Iris pigment epithelial cell (primary cell): ENCODE measurements at regions not wholly inside any gene's neighbourhood (a gene's known extent, or its start where the extent isn't known, plus 50 kb on each side); places are given as distances from the start of the nearest gene placed in this dataset.

ENCODE experiments used
- DNase-seq: peaks from one replicate; pipeline ENCODE4 v3.0.0-alpha.2; 2011; ENCODE audit warnings: low read depth

- DNase-seq, result peak; percentile 78
Measured at GRCh38 chr6:168968228-168968627, 285.4 kb downstream of the THBS2 start.

GRCh38 chr6:168967281-168967925 lies 286.2 kb downstream of the THBS2 start:
- DNase-seq, result no peak

- no peak for DNase-seq
Measured at GRCh38 chr6:168964138-168964835, 289.4 kb downstream of the THBS2 start.

- DNase-seq, result no peak
Measured at GRCh38 chr6:168962886-168963285, 290.8 kb downstream of the THBS2 start.

- DNase-seq, result no peak
Measured at GRCh38 chr6:168961264-168961656, 292.4 kb downstream of the THBS2 start.

GRCh38 chr6:168960551-168961263 lies 292.9 kb downstream of the THBS2 start:
- no peak for DNase-seq

GRCh38 chr6:168959696-168960095 lies 293.9 kb downstream of the THBS2 start:
- no peak for DNase-seq

GRCh38 chr6:168956884-168957730 lies 296.5 kb downstream of the THBS2 start:
- DNase-seq, result peak; percentile 85

GRCh38 chr6:168956141-168956838 lies 297.4 kb downstream of the THBS2 start:
- peak; percentile 38 for DNase-seq

- no peak for DNase-seq
Measured at GRCh38 chr6:168953461-168953860, 300.2 kb downstream of the THBS2 start.

- DNase-seq, result no peak
Measured at GRCh38 chr6:168951217-168951616, 302.4 kb downstream of the THBS2 start.

- DNase-seq, result no peak
Measured at GRCh38 chr6:168950858-168951214, 302.8 kb downstream of the THBS2 start.

- DNase-seq, result peak; percentile 36
Measured at GRCh38 chr6:168949981-168950857, 303.4 kb downstream of the THBS2 start.

- no peak for DNase-seq
Measured at GRCh38 chr6:168948990-168949531, 304.6 kb downstream of the THBS2 start.

GRCh38 chr6:168948002-168948401 lies 305.6 kb downstream of the THBS2 start:
- DNase-seq, result no peak

- no peak for DNase-seq
Measured at GRCh38 chr6:168943231-168943905, 310.3 kb downstream of the THBS2 start.

GRCh38 chr6:168942646-168943045 lies 311.0 kb downstream of the THBS2 start:
- no peak for DNase-seq

GRCh38 chr6:168941036-168941435 lies 312.6 kb downstream of the THBS2 start:
- no peak for DNase-seq

GRCh38 chr6:168939796-168940195 lies 313.9 kb downstream of the THBS2 start:
- no peak for DNase-seq

GRCh38 chr6:168939041-168939440 lies 314.6 kb downstream of the THBS2 start:
- DNase-seq, result no peak
